DND-41 (cell line): ENCODE measurements at regions not wholly inside any gene's neighbourhood (a gene's known extent, or its start where the extent isn't known, plus 50 kb on each side); places are given as distances from the start of the nearest gene placed in this dataset.

ENCODE experiments used
- ATAC-seq: fragments of 200-7000 bp; cut with Tn5 transposase; 3 replicates; pipeline ENCODE4 v1.9.1; 2021; ENCODE audit warnings: low read depth; ENCODE audit not compliant: insufficient read depth
- DNase-seq: peaks from one replicate; pipeline ENCODE4 v3.0.0-alpha.2; 2020
- H2AFZ ChIP-seq: 2 replicates; pipeline ENCODE4 v1.6.0; 2012; ENCODE audit warnings: low read depth, low read length
- H3K27ac ChIP-seq: 2 replicates; pipeline ENCODE4 v1.5.1; 2012; ENCODE audit warnings: low read length, inconsistent platforms
- H3K27me3 ChIP-seq: fragments of 200-600 bp; sonication (generic); 2 replicates; pipeline ENCODE4 v1.6.0; 2012; ENCODE audit warnings: low read length, mild to moderate bottlenecking, inconsistent platforms; ENCODE audit not compliant: insufficient read depth, poor library complexity
- H3K36me3 ChIP-seq: 2 replicates; pipeline ENCODE4 v1.5.1; 2012; ENCODE audit warnings: low read length, inconsistent platforms; ENCODE audit not compliant: insufficient read depth
- H3K4me1 ChIP-seq: 2 replicates; pipeline ENCODE4 v1.5.1; 2012; ENCODE audit warnings: mild to moderate bottlenecking, low read length; ENCODE audit not compliant: insufficient read depth
- H3K4me2 ChIP-seq: 2 replicates; pipeline ENCODE4 v1.6.0; 2012; ENCODE audit warnings: mild to moderate bottlenecking, moderate library complexity, low read length, inconsistent platforms; ENCODE audit not compliant: insufficient read depth
- H3K4me3 ChIP-seq, 2 experiments: fragments of 200-600 bp in 1 of 2; shearing (Covaris generic) in 1 of 2; 2 replicates each; pipeline ENCODE4 v1.5.1; 2012 to 2016; ENCODE audit warnings: inconsistent platforms in 2 of 2, low read length in 2 of 2, mild to moderate bottlenecking in 2 of 2, low read depth in 1 of 2, moderate library complexity in 1 of 2
- H3K79me2 ChIP-seq: 2 replicates; pipeline ENCODE4 v1.6.0; 2012; ENCODE audit warnings: low read length, inconsistent platforms; ENCODE audit not compliant: insufficient read depth
- H3K9ac ChIP-seq: 2 replicates; pipeline ENCODE4 v1.6.0; 2012; ENCODE audit warnings: low read depth, mild to moderate bottlenecking, inconsistent platforms, low read length, moderate library complexity
- H3K9me3 ChIP-seq: 2 replicates; pipeline ENCODE4 v1.5.1; 2012; ENCODE audit warnings: low read length, moderate library complexity, mild to moderate bottlenecking, inconsistent platforms; ENCODE audit not compliant: insufficient read depth, severe bottlenecking
- H4K20me1 ChIP-seq: 2 replicates; pipeline ENCODE4 v1.6.0; 2012; ENCODE audit warnings: low read length; ENCODE audit not compliant: insufficient read depth
- CTCF ChIP-seq: IDR thresholded peaks from 2 replicates; pipeline ENCODE4 v1.5.1; 2012; ENCODE audit warnings: borderline replicate concordance, low read length, moderate library complexity, mild to moderate bottlenecking; ENCODE audit not compliant: poor library complexity, severe bottlenecking; ENCODE audit errors: extremely low read depth
- EZH2 ChIP-seq: IDR thresholded peaks from 3 replicates; pipeline ENCODE4 v1.6.1; 2012; ENCODE audit warnings: borderline replicate concordance, low read depth, mild to moderate bottlenecking, moderate library complexity, low read length, inconsistent platforms; ENCODE audit not compliant: severe bottlenecking

- H3K27ac ChIP-seq = no peak overlapping the region
- H3K4me3 ChIP-seq = no peak overlapping the region
- H3K36me3 ChIP-seq = no peaks in the 10 kb centered on the region
- no peaks in the 10 kb centered on the region for H3K79me2 ChIP-seq
- DNase-seq (no peak), ATAC-seq (no peak)
- no peak for TF ChIP-seq CTCF
- no peak for TF ChIP-seq EZH2
- H3K9ac ChIP-seq = no peak overlapping the region
- no peaks in the 10 kb centered on the region for H3K27me3 ChIP-seq
- peaks cover 7% of the 10 kb centered on the region for H3K9me3 ChIP-seq
- no peak overlapping the region for H2AFZ ChIP-seq
- H3K4me2 ChIP-seq = no peak overlapping the region
- H4K20me1 ChIP-seq = no peaks in the 10 kb centered on the region
- no peaks in the 10 kb centered on the region for H3K4me1 ChIP-seq
These were observed 361.0 kb downstream of the GRXCR1 start for GRCh38 chr4:43253541-43253940.

GRCh38 chr4:43264730-43265129 is 372.2 kb downstream of the GRXCR1 start:
- no peak overlapping the region for H3K27ac ChIP-seq
- no peak overlapping the region for H3K4me3 ChIP-seq
- no peaks in the 10 kb centered on the region for H3K36me3 ChIP-seq
- H3K79me2 ChIP-seq = no peaks in the 10 kb centered on the region
- no peak overlapping the region for H3K4me2 ChIP-seq
- H3K27me3 ChIP-seq = no peaks in the 10 kb centered on the region
- H3K9me3 ChIP-seq = no peaks in the 10 kb centered on the region
- no peak overlapping the region for H2AFZ ChIP-seq
- no peak for DNase-seq
- no peaks in the 10 kb centered on the region for H4K20me1 ChIP-seq
- H3K9ac ChIP-seq = no peak overlapping the region
- no peak for TF ChIP-seq CTCF
- TF ChIP-seq EZH2 = no peak
- no peak for ATAC-seq
- no peaks in the 10 kb centered on the region for H3K4me1 ChIP-seq

GRCh38 chr4:43271946-43272345 is 379.4 kb downstream of the GRXCR1 start:
- no peak overlapping the region for H3K9ac ChIP-seq
- H3K9me3 ChIP-seq = no peaks in the 10 kb centered on the region
- H3K27ac ChIP-seq = no peak overlapping the region
- no peaks in the 10 kb centered on the region for H3K27me3 ChIP-seq
- no peaks in the 10 kb centered on the region for H3K79me2 ChIP-seq
- H3K4me1 ChIP-seq = no peaks in the 10 kb centered on the region
- no peak overlapping the region for H3K4me2 ChIP-seq
- no peak overlapping the region for H3K4me3 ChIP-seq
- H4K20me1 ChIP-seq = no peaks in the 10 kb centered on the region
- no peaks in the 10 kb centered on the region for H3K36me3 ChIP-seq
- no peak for DNase-seq
- no peak for TF ChIP-seq EZH2
- TF ChIP-seq CTCF = no peak
- no peak for ATAC-seq
- H2AFZ ChIP-seq = no peak overlapping the region

- ATAC-seq (no peak), DNase-seq (no peak)
- Histone ChIP-seq H4K20me1 (no peaks in the 10 kb centered on the region), H3K9ac (no peak overlapping the region), H3K9me3 (no peaks in the 10 kb centered on the region), H3K27me3 (no peaks in the 10 kb centered on the region), H3K4me1 (no peaks in the 10 kb centered on the region), H3K79me2 (no peaks in the 10 kb centered on the region), H2AFZ (no peak overlapping the region), H3K36me3 (no peaks in the 10 kb centered on the region), H3K27ac (no peak overlapping the region), H3K4me3 (no peak overlapping the region), H3K4me2 (no peak overlapping the region)
- TF ChIP-seq CTCF (no peak), EZH2 (no peak)
These were observed 381.9 kb downstream of the GRXCR1 start for GRCh38 chr4:43274376-43274775.
